DMS53 (cell line): ENCODE measurements at regions not wholly inside any gene's neighbourhood (a gene's known extent, or its start where the extent isn't known, plus 50 kb on each side); places are given as distances from the start of the nearest gene placed in this dataset.
"Not testable (repeated sequence)": the region's sequence is repeated elsewhere in the genome, so short reads cannot be mapped to it uniquely, and the experiment has no call there.

ENCODE experiments used
- DNase-seq: peaks from one replicate; lab custom pipeline; 2025; lab: John Stamatoyannopoulos, UW

GRCh38 chr16:76984196-76984595 lies 206.8 kb upstream of the MON1B start:
- no peak for DNase-seq

GRCh38 chr16:76985392-76986045 lies 205.5 kb upstream of the MON1B start:
- no peak for DNase-seq

GRCh38 chr16:76988526-76988925 lies 202.5 kb upstream of the MON1B start:
- DNase-seq, result no peak

GRCh38 chr16:77002644-77003043 lies 188.3 kb upstream of the MON1B start:
- DNase-seq, result no peak

- DNase-seq, result no peak
Measured at GRCh38 chr16:77009453-77009852, 181.5 kb upstream of the MON1B start.

GRCh38 chr16:77014441-77014840 lies 176.5 kb upstream of the MON1B start:
- DNase-seq, result no peak

- DNase-seq, result no peak
Measured at GRCh38 chr16:77030600-77030999, 160.4 kb upstream of the MON1B start.

- no peak for DNase-seq
Measured at GRCh38 chr16:77033516-77033915, 157.5 kb upstream of the MON1B start.

- no peak for DNase-seq
Measured at GRCh38 chr16:77035361-77035760, 155.6 kb upstream of the MON1B start.

GRCh38 chr16:77037696-77038347 lies 153.2 kb upstream of the MON1B start:
- DNase-seq, result no peak

- no peak for DNase-seq
Measured at GRCh38 chr16:77041468-77041867, 149.5 kb upstream of the MON1B start.

- DNase-seq, result peak; percentile 24
Measured at GRCh38 chr16:77043076-77043475, 147.9 kb upstream of the MON1B start.

GRCh38 chr16:77046206-77046605 lies 144.8 kb upstream of the MON1B start:
- no peak for DNase-seq

- no peak for DNase-seq
Measured at GRCh38 chr16:77048085-77048484, 142.9 kb upstream of the MON1B start.

- DNase-seq, result no peak
Measured at GRCh38 chr16:77049577-77049976, 141.4 kb upstream of the MON1B start.

GRCh38 chr16:77056597-77056996 lies 134.4 kb upstream of the MON1B start:
- not testable (repeated sequence) for DNase-seq

- DNase-seq, result no peak
Measured at GRCh38 chr16:77057161-77057774, 133.7 kb upstream of the MON1B start.

GRCh38 chr16:77059446-77059845 lies 131.5 kb upstream of the MON1B start:
- DNase-seq, result no peak

GRCh38 chr16:77060614-77061013 lies 130.4 kb upstream of the MON1B start:
- no peak for DNase-seq

GRCh38 chr16:77062878-77063675 lies 127.9 kb upstream of the MON1B start:
- DNase-seq, result no peak

- no peak for DNase-seq
Measured at GRCh38 chr16:77063676-77064016, 127.3 kb upstream of the MON1B start.

- no peak for DNase-seq
Measured at GRCh38 chr16:77064037-77064436, 127.0 kb upstream of the MON1B start.
